Breast epithelium (tissue), 4 donors: ENCODE measurements at regions not wholly inside any gene's neighbourhood (a gene's known extent, or its start where the extent isn't known, plus 50 kb on each side); places are given as distances from the start of the nearest gene placed in this dataset.

Experiments used
- DNase-seq, 2 donors: peaks; one replicate each; pipeline ENCODE4 v3.0.0-alpha.2; 2019; ENCODE audit warnings: low spot score in 2 of 2
- H3K27ac ChIP-seq, 2 donors: fragments of 200-600 bp; sonication (generic) in 1 of 2; one replicate each; pipeline ENCODE4 v1.5.1; 2016 to 2019; ENCODE audit warnings: mild to moderate bottlenecking in 1 of 2
- H3K27me3 ChIP-seq, 2 donors: fragments of 200-600 bp; sonication (generic) in 1 of 2; one replicate each; pipeline versions ENCODE4 v1.5.1 to v1.6.0; 2017 to 2019; ENCODE audit warnings: control low read depth in 1 of 2, mild to moderate bottlenecking in 1 of 2
- H3K36me3 ChIP-seq: fragments of 200-600 bp; one replicate; pipeline ENCODE4 v1.5.1; 2019
- H3K4me1 ChIP-seq, 2 donors: fragments of 200-600 bp; sonication (generic); one replicate each; pipeline ENCODE4 v1.5.1; 2016 to 2019; ENCODE audit warnings: control low read depth in 1 of 2
- H3K4me3 ChIP-seq, 3 donors: fragments of 200-600 bp; sonication (generic); 1 replicate in 2 of 3; 2 replicates in 1 of 3; pipeline ENCODE4 v1.5.1; 2016 to 2019; ENCODE audit warnings: mild to moderate bottlenecking in 3 of 3, moderate library complexity in 2 of 3
- H3K9me3 ChIP-seq, 2 donors: fragments of 200-600 bp; sonication (generic) in 1 of 2; one replicate each; pipeline ENCODE4 v1.5.1; 2016 to 2019; ENCODE audit warnings: control low read depth in 1 of 2
- POLR2A ChIP-seq: fragments of 450-650 bp; IDR thresholded peaks from one replicate; pipeline ENCODE4 v1.6.1; 2016; ENCODE audit warnings: antibody characterized with exemption, mild to moderate bottlenecking, moderate library complexity
- POLR2AphosphoS5 ChIP-seq, 3 donors: sonication (generic); formaldehyde crosslinking; IDR thresholded peaks; one replicate each; pipeline ENCODE4 v1.6.1; 2017; ENCODE audit warnings: antibody characterized with exemption in 3 of 3
- intact Hi-C: fragments of 100-400 bp; cut with DNase I; formaldehyde crosslinking; loops from one replicate; pipeline ENCODE4 v1.15.1; 2023; ENCODE audit warnings: low total_unique reads
- TF ChIP-seq, protein P1 (sequence below), 3 donors: fragments of 450-650 bp; IDR thresholded peaks; one replicate each; pipeline ENCODE4 v1.5.1; 2016 to 2017; ENCODE audit warnings: antibody characterized with exemption in 3 of 3, mild to moderate bottlenecking in 3 of 3, moderate library complexity in 3 of 3

DNA sequence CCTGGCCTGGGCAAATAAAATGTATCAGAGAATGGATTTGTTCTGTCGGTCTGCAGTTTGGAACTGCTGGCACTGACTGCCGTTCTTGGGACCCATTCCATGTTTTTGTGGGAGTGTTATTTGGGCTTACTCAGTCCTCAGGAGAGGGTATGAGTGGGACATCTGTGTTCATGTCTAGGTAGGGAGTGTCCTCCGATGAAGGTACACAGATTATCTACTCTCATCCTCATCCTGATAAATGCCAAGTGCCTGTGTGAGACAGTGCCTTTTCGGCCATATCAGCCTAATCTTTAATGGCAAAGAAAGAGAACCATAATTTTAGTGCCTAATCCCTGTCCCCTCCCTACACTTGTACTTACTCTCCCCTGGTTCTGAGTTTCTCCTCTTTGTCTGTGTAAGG lies 409.4 kb downstream of the REEP3 start:
- no peaks in the 10 kb centered on the region for H3K4me1 ChIP-seq
- intact Hi-C loops = no loop called here
- H3K27me3 ChIP-seq = no peaks in the 10 kb centered on the region

DNA sequence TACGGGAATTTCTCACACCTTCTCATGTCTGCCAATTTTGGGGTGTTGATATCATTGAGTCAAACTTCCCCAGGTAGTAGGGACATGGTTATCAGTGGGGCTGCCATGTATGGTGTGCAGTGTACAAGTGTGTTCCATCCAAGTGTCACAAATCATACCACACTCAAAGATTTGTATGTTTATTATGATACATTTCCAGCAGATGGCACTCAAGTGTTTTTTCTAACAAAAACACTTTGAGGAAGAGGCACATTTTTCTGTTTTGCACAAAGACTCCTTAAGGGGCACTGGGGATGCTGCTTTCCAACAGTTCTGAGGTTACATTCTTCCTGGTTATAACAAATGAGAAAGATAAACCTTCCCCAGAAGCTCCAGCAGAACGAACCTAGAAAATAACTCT lies 414.5 kb downstream of the REEP3 start:
- Histone ChIP-seq H3K27me3 (peaks cover 0 to 5% of the 10 kb centered on the region in 2 donors), H3K9me3 (no peaks in the 10 kb centered on the region), H3K36me3 (no peaks in the 10 kb centered on the region), H3K4me1 (no peaks in the 10 kb centered on the region), H3K27ac (no peak overlapping the region), H3K4me3 (no peak overlapping the region)
- intact Hi-C loops = no loop called here
- DNase-seq = no peak
- TF ChIP-seq, protein P1, sequence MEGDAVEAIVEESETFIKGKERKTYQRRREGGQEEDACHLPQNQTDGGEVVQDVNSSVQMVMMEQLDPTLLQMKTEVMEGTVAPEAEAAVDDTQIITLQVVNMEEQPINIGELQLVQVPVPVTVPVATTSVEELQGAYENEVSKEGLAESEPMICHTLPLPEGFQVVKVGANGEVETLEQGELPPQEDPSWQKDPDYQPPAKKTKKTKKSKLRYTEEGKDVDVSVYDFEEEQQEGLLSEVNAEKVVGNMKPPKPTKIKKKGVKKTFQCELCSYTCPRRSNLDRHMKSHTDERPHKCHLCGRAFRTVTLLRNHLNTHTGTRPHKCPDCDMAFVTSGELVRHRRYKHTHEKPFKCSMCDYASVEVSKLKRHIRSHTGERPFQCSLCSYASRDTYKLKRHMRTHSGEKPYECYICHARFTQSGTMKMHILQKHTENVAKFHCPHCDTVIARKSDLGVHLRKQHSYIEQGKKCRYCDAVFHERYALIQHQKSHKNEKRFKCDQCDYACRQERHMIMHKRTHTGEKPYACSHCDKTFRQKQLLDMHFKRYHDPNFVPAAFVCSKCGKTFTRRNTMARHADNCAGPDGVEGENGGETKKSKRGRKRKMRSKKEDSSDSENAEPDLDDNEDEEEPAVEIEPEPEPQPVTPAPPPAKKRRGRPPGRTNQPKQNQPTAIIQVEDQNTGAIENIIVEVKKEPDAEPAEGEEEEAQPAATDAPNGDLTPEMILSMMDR (IDR thresholded peaks at IDR 0.05) = no peak
- TF ChIP-seq POLR2AphosphoS5 (IDR thresholded peaks at IDR 0.05) (no peak), POLR2A (no peak)

More for the DNA sequence above, 409.4 kb downstream of the REEP3 start:
- DNase-seq = no peak
- no peaks in the 10 kb centered on the region for H3K9me3 ChIP-seq
- H3K36me3 ChIP-seq = no peaks in the 10 kb centered on the region
- TF ChIP-seq POLR2AphosphoS5 (IDR thresholded peaks at IDR 0.05) (no peak), POLR2A (no peak)
- TF ChIP-seq, protein P1 (IDR thresholded peaks at IDR 0.05) = no peak
- no peak overlapping the region for H3K4me3 ChIP-seq
- H3K27ac ChIP-seq = no peak overlapping the region

DNA sequence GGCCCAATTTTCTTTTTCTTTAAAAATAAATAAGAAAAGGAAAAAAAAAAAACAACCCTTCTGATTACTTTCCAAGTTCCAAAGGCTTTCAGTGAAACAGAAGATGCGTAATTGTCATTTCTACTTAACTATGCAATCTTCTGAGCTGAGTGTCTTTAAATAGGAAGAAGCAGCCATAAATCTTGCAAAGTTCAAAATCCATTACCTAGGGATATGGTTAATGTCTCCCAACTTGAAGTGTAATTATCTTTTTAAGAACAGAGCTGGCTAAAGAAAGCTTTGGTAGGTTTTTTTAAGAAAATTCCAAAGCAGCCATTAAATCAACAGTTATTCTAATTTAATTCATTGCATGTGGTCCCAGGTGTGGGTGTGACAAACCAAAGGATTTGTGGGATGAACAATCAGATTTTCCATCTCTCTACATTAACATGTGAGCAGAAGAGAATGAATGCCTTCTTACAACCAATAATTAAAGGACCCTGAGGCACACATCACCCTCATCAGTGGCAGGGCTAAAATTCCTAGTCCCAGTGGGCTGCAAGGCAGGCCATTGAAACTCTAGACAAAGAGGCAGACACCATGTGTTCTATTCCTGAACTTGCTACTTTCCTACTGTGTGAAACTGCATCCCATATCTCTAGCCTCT lies 419.2 kb downstream of the REEP3 start:
- Histone ChIP-seq H3K27ac (no peak overlapping the region), H3K4me3 (no peak overlapping the region), H3K9me3 (no peaks in the 10 kb centered on the region), H3K36me3 (no peaks in the 10 kb centered on the region), H3K4me1 (no peaks in the 10 kb centered on the region), H3K27me3 (peaks cover 0 to 5% of the 10 kb centered on the region in 2 donors)
- intact Hi-C loops = no loop called here
- no peak for DNase-seq
- TF ChIP-seq POLR2AphosphoS5 (IDR thresholded peaks at IDR 0.05) (no peak), POLR2A (no peak)
- TF ChIP-seq, protein P1 (IDR thresholded peaks at IDR 0.05) = no peak

DNA sequence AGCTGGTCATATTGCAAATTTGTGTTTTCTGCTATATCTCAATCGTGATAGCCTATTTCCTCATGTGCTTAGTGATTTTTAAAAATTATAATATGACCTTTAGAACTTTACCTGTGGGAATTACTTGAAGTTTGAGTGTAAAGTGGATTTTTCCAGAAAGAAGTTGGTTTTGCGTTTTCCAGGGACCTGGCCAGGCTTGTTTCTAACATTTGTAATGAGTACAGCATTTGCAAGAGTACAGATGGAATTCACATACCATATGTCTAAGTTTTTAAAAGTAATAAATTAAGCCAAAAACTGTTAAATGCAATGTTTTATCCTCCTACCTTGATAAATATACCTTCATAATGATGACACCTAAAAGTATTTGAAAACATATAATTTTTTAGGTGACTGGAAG lies 443.2 kb downstream of the REEP3 start:
- TF ChIP-seq POLR2A = no peak
- TF ChIP-seq POLR2AphosphoS5 (IDR thresholded peaks at IDR 0.05) = no peak
- TF ChIP-seq, protein P1 (IDR thresholded peaks at IDR 0.05) = no peak
- no peak overlapping the region for H3K4me3 ChIP-seq
- H3K27ac ChIP-seq = no peak overlapping the region
- H3K4me1 ChIP-seq = no peaks in the 10 kb centered on the region
- no peaks in the 10 kb centered on the region for H3K27me3 ChIP-seq
- no peaks in the 10 kb centered on the region for H3K36me3 ChIP-seq
- intact Hi-C loops = no loop called here
- H3K9me3 ChIP-seq = peaks cover 0 to 9% of the 10 kb centered on the region in 2 donors
- DNase-seq = no peak

DNA sequence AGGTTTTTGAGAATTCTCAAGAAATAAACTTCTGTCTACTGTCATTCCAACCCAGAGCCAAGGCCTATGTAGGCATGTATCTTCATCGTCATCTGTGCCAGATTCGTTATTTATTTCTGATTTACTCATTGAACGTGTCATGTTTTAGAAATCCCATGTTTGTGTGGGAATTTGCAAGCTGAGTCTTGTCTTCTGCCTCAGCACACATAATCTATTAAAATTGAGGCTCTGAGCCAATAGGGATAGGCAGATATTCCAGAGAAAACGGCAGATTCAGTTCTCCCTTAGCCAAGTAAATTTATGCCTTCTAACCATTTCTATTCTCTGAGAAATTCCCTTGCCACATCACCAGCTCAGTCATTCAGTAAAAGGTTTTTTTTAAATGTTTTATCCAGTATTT lies 444.6 kb downstream of the REEP3 start:
- no peaks in the 10 kb centered on the region for H3K36me3 ChIP-seq
- DNase-seq = no peak
- intact Hi-C loops = no loop called here
- H3K27ac ChIP-seq = no peak overlapping the region
- no peak for TF ChIP-seq POLR2AphosphoS5 (IDR thresholded peaks at IDR 0.05)
- H3K9me3 ChIP-seq = peaks cover 0 to 16% of the 10 kb centered on the region in 2 donors
- no peaks in the 10 kb centered on the region for H3K4me1 ChIP-seq
- no peak overlapping the region for H3K4me3 ChIP-seq
- H3K27me3 ChIP-seq = no peaks in the 10 kb centered on the region
